ENCODE measurements at regions not wholly inside any gene's neighbourhood (a gene's known extent, or its start where the extent isn't known, plus 50 kb on each side); places are given as distances from the start of the nearest gene placed in this dataset.

DNA sequence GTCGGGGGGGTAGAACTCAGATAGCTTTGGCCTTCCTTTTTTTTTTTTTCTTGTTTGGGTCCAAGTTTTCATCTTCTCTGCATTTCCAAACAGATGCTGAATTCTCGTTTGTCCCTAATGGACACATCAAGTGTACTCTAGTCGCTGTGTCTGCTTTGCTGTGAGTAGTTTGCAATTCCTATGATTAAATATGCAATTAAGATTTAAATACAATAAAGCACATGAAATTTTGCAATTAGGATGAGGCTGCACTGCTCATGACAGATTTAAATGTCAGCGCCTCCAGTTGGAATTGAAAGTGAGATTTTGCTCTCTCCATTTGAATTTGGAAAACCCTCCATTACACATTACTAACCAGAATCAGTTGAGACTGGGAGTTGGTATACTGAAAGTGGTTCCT lies 70.4 kb downstream of the PFDN4 start:
- no peaks in the 10 kb centered on the region for H4K20me1 ChIP-seq (ENCODE audit: low read depth)
- peaks cover 2% of the 10 kb centered on the region for H3K27me3 Mint-ChIP-seq (ENCODE audit: insufficient read depth, low read depth)

DNA sequence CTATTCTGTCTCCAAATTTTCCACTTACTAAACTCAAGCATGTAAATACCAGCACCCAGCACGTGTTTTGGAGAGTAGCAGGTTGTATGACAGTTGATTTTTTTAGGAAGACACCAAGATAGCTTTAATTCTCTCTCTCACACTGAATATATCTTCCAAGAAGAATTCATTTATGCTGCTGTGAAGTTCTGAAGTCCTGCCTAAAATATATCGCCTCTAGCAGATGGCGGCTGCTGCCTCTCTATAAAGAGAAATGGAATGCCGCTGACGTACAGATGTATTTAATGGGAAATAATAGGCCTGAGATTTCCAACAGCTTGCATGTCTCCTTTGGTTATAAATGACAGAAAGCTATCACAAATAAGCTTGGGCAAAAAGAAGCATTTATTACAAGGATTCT lies 74.7 kb downstream of the PFDN4 start:
- Mint-ChIP-seq H3K36me3 (no peaks in the 10 kb centered on the region), H3K27me3 (ENCODE audit: insufficient read depth, low read depth) (peaks cover 4% of the 10 kb centered on the region), H3K9me3 (no peaks in the 10 kb centered on the region), H3K4me3 (no peak overlapping the region), H3K27ac (no peak overlapping the region), H3K4me1 (no peaks in the 10 kb centered on the region)
- H3K36me3 ChIP-seq = no peaks in the 10 kb centered on the region
- no peaks in the 10 kb centered on the region for H3K27me3 ChIP-seq
- no peaks in the 10 kb centered on the region for H3K79me2 ChIP-seq (ENCODE audit: low read depth)
- H3K4me2 ChIP-seq = no peak overlapping the region
- H2AFZ ChIP-seq (replicated peaks) = no peak overlapping the region
- no peaks in the 10 kb centered on the region for H4K20me1 ChIP-seq (ENCODE audit: low read depth)
- TF ChIP-seq, protein P1, sequence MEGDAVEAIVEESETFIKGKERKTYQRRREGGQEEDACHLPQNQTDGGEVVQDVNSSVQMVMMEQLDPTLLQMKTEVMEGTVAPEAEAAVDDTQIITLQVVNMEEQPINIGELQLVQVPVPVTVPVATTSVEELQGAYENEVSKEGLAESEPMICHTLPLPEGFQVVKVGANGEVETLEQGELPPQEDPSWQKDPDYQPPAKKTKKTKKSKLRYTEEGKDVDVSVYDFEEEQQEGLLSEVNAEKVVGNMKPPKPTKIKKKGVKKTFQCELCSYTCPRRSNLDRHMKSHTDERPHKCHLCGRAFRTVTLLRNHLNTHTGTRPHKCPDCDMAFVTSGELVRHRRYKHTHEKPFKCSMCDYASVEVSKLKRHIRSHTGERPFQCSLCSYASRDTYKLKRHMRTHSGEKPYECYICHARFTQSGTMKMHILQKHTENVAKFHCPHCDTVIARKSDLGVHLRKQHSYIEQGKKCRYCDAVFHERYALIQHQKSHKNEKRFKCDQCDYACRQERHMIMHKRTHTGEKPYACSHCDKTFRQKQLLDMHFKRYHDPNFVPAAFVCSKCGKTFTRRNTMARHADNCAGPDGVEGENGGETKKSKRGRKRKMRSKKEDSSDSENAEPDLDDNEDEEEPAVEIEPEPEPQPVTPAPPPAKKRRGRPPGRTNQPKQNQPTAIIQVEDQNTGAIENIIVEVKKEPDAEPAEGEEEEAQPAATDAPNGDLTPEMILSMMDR (IDR thresholded peaks at IDR 0.05) = no peak
- no peak for TF ChIP-seq EZH2phosphoT487 (IDR thresholded peaks at IDR 0.05)
- no peak for TF ChIP-seq EZH2 (IDR thresholded peaks at IDR 0.05)
- no peaks in the 10 kb centered on the region for H3K4me1 ChIP-seq
- H3K9me3 ChIP-seq (ENCODE audit: low read depth) = no peaks in the 10 kb centered on the region
- H3K9ac ChIP-seq = no peak overlapping the region
- H3K4me3 ChIP-seq = no peak overlapping the region
- H3F3A ChIP-seq (ENCODE audit: low read depth) = no peaks in the 10 kb centered on the region
- DNase-seq (ENCODE audit: low spot score) = no peak
- H3K27ac ChIP-seq = no peak overlapping the region

More for the DNA sequence above, 70.4 kb downstream of the PFDN4 start:
- Histone ChIP-seq H3K4me1 (no peaks in the 10 kb centered on the region), H3K4me3 (no peak overlapping the region), H3K27ac (no peak overlapping the region), H3K79me2 (ENCODE audit: low read depth) (no peaks in the 10 kb centered on the region), H3K4me2 (no peak overlapping the region), H3K9ac (no peak overlapping the region), H3K27me3 (no peaks in the 10 kb centered on the region), H3K9me3 (ENCODE audit: low read depth) (no peaks in the 10 kb centered on the region), H2AFZ (replicated peaks) (no peak overlapping the region), H3K36me3 (no peaks in the 10 kb centered on the region), H3F3A (ENCODE audit: low read depth) (no peaks in the 10 kb centered on the region)
- Mint-ChIP-seq H3K36me3 (no peaks in the 10 kb centered on the region), H3K4me3 (no peak overlapping the region), H3K4me1 (no peaks in the 10 kb centered on the region), H3K27ac (no peak overlapping the region), H3K9me3 (no peaks in the 10 kb centered on the region)
- TF ChIP-seq EZH2 (IDR thresholded peaks at IDR 0.05) (no peak), EZH2phosphoT487 (IDR thresholded peaks at IDR 0.05) (no peak)
- TF ChIP-seq, protein P1 (IDR thresholded peaks at IDR 0.05) = no peak
- no peak for DNase-seq (ENCODE audit: low spot score)

- Histone ChIP-seq H3K9me3 (ENCODE audit: low read depth) (no peaks in the 10 kb centered on the region), H3K27me3 (no peaks in the 10 kb centered on the region), H4K20me1 (ENCODE audit: low read depth) (no peaks in the 10 kb centered on the region), H3K4me1 (no peaks in the 10 kb centered on the region), H2AFZ (replicated peaks) (no peak overlapping the region), H3K36me3 (no peaks in the 10 kb centered on the region), H3K79me2 (ENCODE audit: low read depth) (no peaks in the 10 kb centered on the region), H3K4me2 (no peak overlapping the region), H3K27ac (no peak overlapping the region), H3F3A (ENCODE audit: low read depth) (no peaks in the 10 kb centered on the region), H3K9ac (no peak overlapping the region), H3K4me3 (no peak overlapping the region)
- Mint-ChIP-seq H3K27me3 (ENCODE audit: insufficient read depth, low read depth) (peaks cover 4% of the 10 kb centered on the region), H3K27ac (no peak overlapping the region), H3K4me1 (no peaks in the 10 kb centered on the region), H3K36me3 (no peaks in the 10 kb centered on the region), H3K9me3 (no peaks in the 10 kb centered on the region), H3K4me3 (no peak overlapping the region)
- no peak for DNase-seq (ENCODE audit: low spot score)
- no peak for TF ChIP-seq EZH2 (IDR thresholded peaks at IDR 0.05)
- TF ChIP-seq, protein P1 (IDR thresholded peaks at IDR 0.05) = no peak
- TF ChIP-seq EZH2phosphoT487 (IDR thresholded peaks at IDR 0.05) = no peak
These were observed 75.4 kb downstream of the PFDN4 start for GRCh38 chr20:54283253-54283652.
